HCT116 (cell line): ENCODE measurements at regions not wholly inside any gene's neighbourhood (a gene's known extent, or its start where the extent isn't known, plus 50 kb on each side); places are given as distances from the start of the nearest gene placed in this dataset.

ENCODE experiments used
- ATAC-seq: fragments of 200-7000 bp; cut with Tn5 transposase; 2 replicates; pipeline ENCODE4 v1.9.1; 2020; ENCODE audit warnings: mild to moderate bottlenecking, moderate library complexity
- BruUV-seq: library from RNA; stranded (reverse); fragments of 400-500 nt; replicated peaks from 2 replicates; lab custom pipeline; 2021; lab: Mats Ljungman, UMichigan
- CTCF ChIA-PET: fragments of 300-600 bp; sonication (Branson Sonifier 250); formaldehyde crosslinking; loops from one replicate; lab custom pipeline; 2021; ENCODE audit warnings: antibody characterized with exemption; lab: Charles Lee
- POLR2A ChIA-PET: fragments of 300-600, 350-600 bp; sonication (Branson Sonifier 250); formaldehyde crosslinking; loops from one replicate; lab custom pipeline; 2021; ENCODE audit warnings: antibody characterized with exemption; lab: Charles Lee
- RAD21 ChIA-PET, 2 experiments: fragments of 300-600 bp; sonication (Branson Sonifier 250); formaldehyde crosslinking; loops; one replicate each; lab custom pipeline; 2023; ENCODE audit warnings: low total read pairs in 2 of 2; ENCODE audit not compliant: uncharacterized antibody in 2 of 2, unreplicated experiment in 2 of 2, low non-redundant PET in 1 of 2; lab: Charles Lee
- DNase-seq: peaks from one replicate; pipeline ENCODE4 v3.0.0-alpha.2; 2010; ENCODE audit warnings: low read depth, low spot score
- H2AFZ ChIP-seq: fragments of 200-600 bp; shearing (Covaris generic), sonication (generic); 2 replicates; pipeline ENCODE4 v1.6.1; 2017; ENCODE audit warnings: low read depth, mixed run types, mixed read lengths, antibody characterized with exemption, low read length; ENCODE audit not compliant: poor library complexity, severe bottlenecking
- H3K27ac ChIP-seq: 2 replicates; pipeline ENCODE4 v1.5.1; 2012; ENCODE audit warnings: low read depth, low read length
- H3K27me3 ChIP-seq: fragments of 200-600 bp; sonication (generic); 2 replicates; pipeline ENCODE4 v1.6.1; 2016; ENCODE audit warnings: mixed run types, low read length, mixed read lengths; ENCODE audit not compliant: insufficient read depth
- H3K36me3 ChIP-seq, 2 experiments: fragments of 200-500 bp in 1 of 2; fragments of 200-600 bp in 1 of 2; sonication (Bioruptor generic) in 1 of 2; sonication (generic) in 1 of 2; 2 replicates each; pipeline versions ENCODE4 v1.5.1 to v1.6.1; 2014 to 2016; ENCODE audit warnings: low read length in 2 of 2, inconsistent platforms in 1 of 2, mixed read lengths in 1 of 2, mixed run types in 1 of 2; ENCODE audit not compliant: insufficient read depth in 2 of 2, control insufficient read depth in 1 of 2
- H3K4me1 ChIP-seq, 2 experiments: fragments of 200-600 bp in 1 of 2; sonication (generic) in 1 of 2; 2 replicates each; pipeline versions ENCODE4 v1.5.1 to v1.6.1; 2012 to 2017; ENCODE audit warnings: low read length in 2 of 2, inconsistent platforms in 1 of 2, mild to moderate bottlenecking in 1 of 2, mixed read lengths in 1 of 2, mixed run types in 1 of 2, moderate library complexity in 1 of 2; ENCODE audit not compliant: insufficient read depth in 2 of 2, control insufficient read depth in 1 of 2
- H3K4me2 ChIP-seq: fragments of 200-600 bp; sonication (generic); 2 replicates; pipeline ENCODE4 v1.6.1; 2017; ENCODE audit warnings: mixed run types, low read length, mixed read lengths
- H3K4me3 ChIP-seq, 2 experiments: fragments of 200-600 bp in 1 of 2; sonication (generic) in 1 of 2; replicated peaks in 1 of 2; 2 replicates each; pipeline ENCODE4 v1.5.1; 2011 to 2016; ENCODE audit warnings: low read length in 2 of 2, control low read depth in 1 of 2, low read depth in 1 of 2, mild to moderate bottlenecking in 1 of 2, mixed read lengths in 1 of 2, mixed run types in 1 of 2
- H3K79me2 ChIP-seq: fragments of 200-600 bp; sonication (generic); 2 replicates; pipeline ENCODE4 v1.6.1; 2017; ENCODE audit warnings: mild to moderate bottlenecking, mixed run types, low read length, moderate library complexity, mixed read lengths; ENCODE audit not compliant: insufficient read depth
- H3K9ac ChIP-seq: fragments of 200-600 bp; sonication (generic); 2 replicates; pipeline ENCODE4 v1.6.1; 2016; ENCODE audit warnings: low read length, mixed read lengths
- H3K9me2 ChIP-seq: fragments of 200-600 bp; sonication (generic), shearing (Covaris generic); 2 replicates; pipeline ENCODE4 v1.6.1; 2017; ENCODE audit warnings: mixed run types, mild to moderate bottlenecking, moderate library complexity; ENCODE audit not compliant: insufficient read depth
- H3K9me3 ChIP-seq, 2 experiments: fragments of 200-500 bp in 1 of 2; fragments of 200-600 bp in 1 of 2; sonication (Bioruptor generic) in 1 of 2; sonication (generic) in 1 of 2; 2 replicates each; pipeline ENCODE4 v1.6.1; 2014 to 2017; ENCODE audit warnings: low read length in 2 of 2, mixed read lengths in 2 of 2, inconsistent platforms in 1 of 2, low read depth in 1 of 2, mild to moderate bottlenecking in 1 of 2, mixed run types in 1 of 2, moderate library complexity in 1 of 2; ENCODE audit not compliant: control insufficient read depth in 1 of 2, insufficient read depth in 1 of 2
- H4K20me1 ChIP-seq: fragments of 200-600 bp; sonication (generic), shearing (Covaris generic); 2 replicates; pipeline ENCODE4 v1.6.1; 2017; ENCODE audit warnings: mixed run types, mild to moderate bottlenecking, moderate library complexity; ENCODE audit not compliant: insufficient read depth
- CBX3 ChIP-seq: IDR thresholded peaks from 2 replicates; pipeline ENCODE4 v1.6.1; 2012; ENCODE audit warnings: low read depth
- CEBPB ChIP-seq: IDR thresholded peaks from 2 replicates; pipeline ENCODE4 v1.6.1; 2012; ENCODE audit warnings: low read depth
- EGR1 ChIP-seq: IDR thresholded peaks from 2 replicates; pipeline ENCODE4 v1.6.1; 2012; ENCODE audit warnings: low read depth
- EZH2 ChIP-seq: fragments of 200-600 bp; sonication (generic); IDR thresholded peaks from 2 replicates; pipeline ENCODE4 v1.6.1; 2017; ENCODE audit warnings: antibody characterized with exemption, mixed run types
- EZH2phosphoT487 ChIP-seq: fragments of 200-600 bp; IDR thresholded peaks from 2 replicates; pipeline ENCODE4 v1.6.1; 2018; ENCODE audit warnings: antibody characterized with exemption, borderline replicate concordance
- JUND ChIP-seq: IDR thresholded peaks from 2 replicates; pipeline ENCODE4 v1.6.1; 2012
- POLR2A ChIP-seq: IDR thresholded peaks from 2 replicates; pipeline ENCODE4 v1.7.0; 2011; ENCODE audit warnings: borderline replicate concordance; ENCODE audit not compliant: insufficient read depth, insufficient read length; ENCODE audit errors: extremely low read depth
- RAD21 ChIP-seq: IDR thresholded peaks from 2 replicates; pipeline ENCODE4 v1.6.1; 2012; ENCODE audit warnings: low read depth, mild to moderate bottlenecking
- SIN3A ChIP-seq: IDR thresholded peaks from 2 replicates; pipeline ENCODE4 v1.6.1; 2012; ENCODE audit warnings: low read depth
- SP1 ChIP-seq: IDR thresholded peaks from 2 replicates; pipeline ENCODE4 v1.6.1; 2012; ENCODE audit warnings: low read depth
- SRF ChIP-seq: IDR thresholded peaks from 2 replicates; pipeline ENCODE4 v1.6.1; 2012; ENCODE audit warnings: low read depth
- TCF7L2 ChIP-seq: IDR thresholded peaks from 2 replicates; pipeline ENCODE4 v1.7.0; 2011; ENCODE audit warnings: borderline replicate concordance, inconsistent platforms; ENCODE audit not compliant: insufficient read depth, insufficient read length; ENCODE audit errors: extremely low read depth
- YY1 ChIP-seq: IDR thresholded peaks from 2 replicates; pipeline ENCODE4 v1.6.1; 2011; ENCODE audit warnings: low read length, low read depth, moderate library complexity, mild to moderate bottlenecking; ENCODE audit not compliant: insufficient replicate concordance; ENCODE audit errors: extremely low read depth
- ZFX ChIP-seq: fragments of 450-650 bp; IDR thresholded peaks from 2 replicates; pipeline ENCODE4 v1.6.1; 2017
- ZNF274 ChIP-seq: fragments of 200-500 bp; sonication (Bioruptor generic); IDR thresholded peaks from 2 replicates; pipeline ENCODE4 v1.6.1; 2014; ENCODE audit warnings: mild to moderate bottlenecking, low read depth, low read length, inconsistent platforms
- intact Hi-C: fragments of 100-400 bp; cut with micrococcal nuclease; formaldehyde crosslinking; loops from 2 replicates; pipeline ENCODE4 v1.10.0; 2022
- TF ChIP-seq, protein P1 (sequence below): IDR thresholded peaks from 2 replicates; pipeline ENCODE4 v1.6.1; 2012
- TF ChIP-seq, protein P2 (sequence below): IDR thresholded peaks from 2 replicates; pipeline ENCODE4 v1.6.1; 2011; ENCODE audit warnings: mild to moderate bottlenecking, low read length, moderate library complexity; ENCODE audit not compliant: insufficient replicate concordance; ENCODE audit errors: extremely low read depth

DNA sequence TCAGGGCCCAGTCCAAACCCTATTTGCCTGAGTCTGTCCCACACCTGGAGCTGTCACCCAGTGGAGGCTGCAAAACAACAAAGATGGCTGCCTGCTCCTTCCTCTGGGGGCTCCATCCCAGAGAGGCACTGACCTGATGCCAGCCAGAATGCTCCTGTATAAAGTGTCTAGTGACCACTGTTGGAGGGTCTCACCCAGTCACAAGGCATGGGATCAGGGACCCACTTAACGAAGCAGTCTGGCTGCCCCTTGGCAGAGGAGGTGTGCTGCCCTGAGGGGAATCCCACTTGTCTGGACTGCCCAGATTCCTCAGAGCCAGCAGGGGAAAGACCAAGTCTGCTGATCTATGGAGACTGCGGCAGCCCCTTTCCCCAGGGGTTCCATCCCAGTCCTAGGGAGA, 241.6 kb downstream of the CDH26 start:
- Histone ChIP-seq H3K9ac (no peak overlapping the region), H3K79me2 (no peaks in the 10 kb centered on the region), H3K9me3 (no peaks in the 10 kb centered on the region), H3K27me3 (no peaks in the 10 kb centered on the region), H3K36me3 (no peaks in the 10 kb centered on the region), H3K4me1 (no peaks in the 10 kb centered on the region), H4K20me1 (no peaks in the 10 kb centered on the region), H3K27ac (no peak overlapping the region), H2AFZ (no peak overlapping the region), H3K4me2 (no peak overlapping the region), H3K9me2 (no peaks in the 10 kb centered on the region), H3K4me3 (no peak overlapping the region)
- RAD21 ChIA-PET: no interaction called here
- CTCF ChIA-PET: no interaction called here
- intact Hi-C loops: no loop called here
- no peak for DNase-seq
- POLR2A ChIA-PET: no interaction called here
- no TSS peak for BruUV-seq
- no peak for ATAC-seq
- TF ChIP-seq CEBPB (no peak), CBX3 (no peak), JUND (no peak), EGR1 (no peak), POLR2A (no peak), SIN3A (no peak), TCF7L2 (no peak), SRF (no peak), ZFX (no peak), ZNF274 (no peak)

DNA sequence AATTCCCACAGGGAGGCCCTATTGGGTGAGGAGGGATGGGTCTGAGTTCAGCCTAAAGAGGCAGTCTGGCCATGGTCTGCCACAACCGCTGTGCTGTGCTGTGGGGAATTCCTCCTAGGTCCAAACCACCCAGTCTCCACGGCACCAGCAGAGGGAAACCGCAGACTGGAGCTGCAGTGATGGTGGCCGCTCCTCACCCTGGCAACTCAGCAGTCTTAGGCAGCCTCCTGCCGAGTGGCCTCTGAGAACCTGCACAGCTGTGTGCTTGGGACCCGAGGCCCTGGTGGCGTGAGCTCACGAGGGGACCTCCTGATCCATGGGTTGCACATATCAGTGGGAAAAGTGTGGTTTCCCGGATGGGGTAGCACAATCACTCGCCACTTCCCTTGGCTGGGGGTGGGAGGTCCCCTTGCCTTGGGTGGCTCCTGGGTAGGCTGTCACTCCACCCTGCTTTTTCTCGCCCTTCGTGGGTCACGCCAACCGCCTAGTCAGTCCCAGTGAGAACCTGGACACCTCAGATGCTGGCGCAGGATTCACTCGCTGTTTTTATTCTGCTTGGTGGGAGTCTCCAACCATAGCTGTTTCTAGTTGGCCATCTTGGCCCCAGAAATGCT, 242.2 kb downstream of the CDH26 start:
- H3K9me3 ChIP-seq: no peaks in the 10 kb centered on the region
- BruUV-seq: no TSS peak
- no peak overlapping the region for H2AFZ ChIP-seq
- H3K79me2 ChIP-seq: no peaks in the 10 kb centered on the region
- no peak overlapping the region for H3K4me2 ChIP-seq
- intact Hi-C loops: no loop called here
- DNase-seq: no peak
- no peaks in the 10 kb centered on the region for H3K4me1 ChIP-seq
- RAD21 ChIA-PET: no interaction called here
- H3K36me3 ChIP-seq: no peaks in the 10 kb centered on the region
- no peaks in the 10 kb centered on the region for H4K20me1 ChIP-seq
- no peaks in the 10 kb centered on the region for H3K27me3 ChIP-seq
- TF ChIP-seq JUND: no peak
- no peak for TF ChIP-seq YY1
- no peak for TF ChIP-seq ZFX
- TF ChIP-seq EGR1: no peak
- TF ChIP-seq, protein P1, sequence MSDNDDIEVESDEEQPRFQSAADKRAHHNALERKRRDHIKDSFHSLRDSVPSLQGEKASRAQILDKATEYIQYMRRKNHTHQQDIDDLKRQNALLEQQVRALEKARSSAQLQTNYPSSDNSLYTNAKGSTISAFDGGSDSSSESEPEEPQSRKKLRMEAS: no peak
- TF ChIP-seq RAD21: no peak
- TF ChIP-seq EZH2: no peak
- TF ChIP-seq EZH2phosphoT487: no peak
- TF ChIP-seq, protein P2, sequence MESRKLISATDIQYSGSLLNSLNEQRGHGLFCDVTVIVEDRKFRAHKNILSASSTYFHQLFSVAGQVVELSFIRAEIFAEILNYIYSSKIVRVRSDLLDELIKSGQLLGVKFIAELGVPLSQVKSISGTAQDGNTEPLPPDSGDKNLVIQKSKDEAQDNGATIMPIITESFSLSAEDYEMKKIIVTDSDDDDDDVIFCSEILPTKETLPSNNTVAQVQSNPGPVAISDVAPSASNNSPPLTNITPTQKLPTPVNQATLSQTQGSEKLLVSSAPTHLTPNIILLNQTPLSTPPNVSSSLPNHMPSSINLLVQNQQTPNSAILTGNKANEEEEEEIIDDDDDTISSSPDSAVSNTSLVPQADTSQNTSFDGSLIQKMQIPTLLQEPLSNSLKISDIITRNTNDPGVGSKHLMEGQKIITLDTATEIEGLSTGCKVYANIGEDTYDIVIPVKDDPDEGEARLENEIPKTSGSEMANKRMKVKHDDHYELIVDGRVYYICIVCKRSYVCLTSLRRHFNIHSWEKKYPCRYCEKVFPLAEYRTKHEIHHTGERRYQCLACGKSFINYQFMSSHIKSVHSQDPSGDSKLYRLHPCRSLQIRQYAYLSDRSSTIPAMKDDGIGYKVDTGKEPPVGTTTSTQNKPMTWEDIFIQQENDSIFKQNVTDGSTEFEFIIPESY: no peak
- TF ChIP-seq SP1: no peak
- no peak for TF ChIP-seq SRF
- no peak for TF ChIP-seq SIN3A
- no peak for TF ChIP-seq CBX3
- TF ChIP-seq, all 23 proteins: peak for 0
- H3K27ac ChIP-seq: no peak overlapping the region
- no peak overlapping the region for H3K9ac ChIP-seq
- ATAC-seq: no peak
- POLR2A ChIA-PET: no interaction called here
- CTCF ChIA-PET: no interaction called here
- H3K9me2 ChIP-seq: no peaks in the 10 kb centered on the region
- H3K4me3 ChIP-seq: no peak overlapping the region
